ENCODE measurements at regions not wholly inside any gene's neighbourhood (a gene's known extent, or its start where the extent isn't known, plus 50 kb on each side); places are given as distances from the start of the nearest gene placed in this dataset.

GRCh38 chrY:8051340-8051739 lies 1139.8 kb upstream of the AMELY start:
- no peak for TF ChIP-seq POLR2A (IDR thresholded peaks at IDR 0.05)
- no peak for TF ChIP-seq CTCF (IDR thresholded peaks at IDR 0.05)

All from lower leg skin (tissue), 3 donors.